Activated CD8-positive, alpha-beta memory T cell treated with anti-CD3 and anti-CD28 coated beads, Interleukin-2, amount 50 U/mL, for 24 hours (primary cell): ENCODE measurements at regions not wholly inside any gene's neighbourhood (a gene's known extent, or its start where the extent isn't known, plus 50 kb on each side); places are given as distances from the start of the nearest gene placed in this dataset.
"Not testable (repeated sequence)": the region's sequence is repeated elsewhere in the genome, so short reads cannot be mapped to it uniquely, and the experiment has no call there.

Experiments used
- DNase-seq: peaks from one replicate; pipeline ENCODE4 v3.0.0-alpha.2; 2020; ENCODE audit errors: extremely low read depth

DNA sequence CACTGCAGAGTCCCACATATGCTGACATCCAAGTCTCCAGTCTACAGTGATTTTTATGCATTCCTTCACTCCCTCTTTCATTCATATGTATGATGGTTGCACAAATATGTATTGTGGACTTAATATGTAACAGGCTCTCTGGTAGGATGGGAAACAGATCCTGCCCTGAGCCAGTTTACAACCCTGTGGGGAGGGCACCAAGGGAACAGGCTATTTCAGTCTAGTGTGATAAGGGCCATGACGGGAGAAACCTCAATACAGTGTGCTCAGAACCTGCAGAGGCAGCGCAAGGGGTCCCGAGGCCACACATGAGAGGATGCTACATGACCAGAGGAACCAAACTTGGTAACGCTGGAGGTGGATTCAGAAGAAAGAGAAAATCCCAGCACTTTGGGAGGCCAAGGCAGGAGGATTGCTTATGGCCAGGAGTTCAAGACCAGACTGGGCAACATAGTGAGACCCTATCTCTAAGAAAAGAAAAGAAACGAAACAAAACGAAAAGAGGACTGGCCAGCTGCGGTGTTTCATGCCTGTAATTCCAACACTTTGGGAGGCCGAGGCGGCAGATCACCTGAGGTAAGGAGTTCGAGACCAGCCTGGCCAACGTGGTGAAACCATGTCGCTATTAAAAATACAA, 249.8 kb upstream of the JARID2 start:
- no peak for DNase-seq

DNA sequence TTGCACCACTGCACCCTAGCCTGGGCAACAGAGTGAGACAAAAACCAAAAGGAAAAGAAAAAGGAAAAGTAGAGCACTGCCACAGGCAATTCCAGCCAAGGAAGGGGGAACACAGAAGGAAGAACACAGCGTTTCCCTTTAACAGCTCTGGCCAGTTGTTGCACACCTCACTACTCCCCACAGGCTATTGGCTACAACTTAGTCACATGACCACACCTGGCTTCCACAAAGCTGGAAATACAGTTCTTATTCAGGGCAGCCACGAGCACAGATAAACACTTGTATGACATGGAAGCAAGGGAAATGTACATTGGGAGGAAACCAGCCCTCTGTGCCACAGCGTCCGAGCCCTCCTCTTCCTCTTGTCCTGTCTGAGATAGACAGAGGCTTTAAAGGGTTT, 249.0 kb upstream of the JARID2 start:
- no peak for DNase-seq

DNA sequence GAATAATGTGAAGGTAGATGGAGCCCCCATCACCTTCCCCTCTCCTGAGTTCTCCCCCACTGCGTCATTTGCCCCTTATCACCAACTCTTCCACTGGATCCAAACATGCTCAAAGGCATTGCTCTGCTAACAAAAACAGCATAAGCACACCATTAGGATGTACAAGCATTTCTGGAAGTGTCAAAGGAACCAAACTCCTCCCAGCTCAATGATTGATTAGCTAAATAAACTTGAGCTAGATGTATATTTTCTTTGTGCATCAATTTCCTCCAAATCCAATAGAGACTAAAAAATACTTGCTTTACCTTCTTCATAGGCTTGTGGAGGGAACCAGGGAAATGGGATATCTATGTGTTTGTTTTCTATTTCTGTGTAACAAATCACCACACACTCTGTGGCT, 248.4 kb upstream of the JARID2 start:
- no peak for DNase-seq

DNA sequence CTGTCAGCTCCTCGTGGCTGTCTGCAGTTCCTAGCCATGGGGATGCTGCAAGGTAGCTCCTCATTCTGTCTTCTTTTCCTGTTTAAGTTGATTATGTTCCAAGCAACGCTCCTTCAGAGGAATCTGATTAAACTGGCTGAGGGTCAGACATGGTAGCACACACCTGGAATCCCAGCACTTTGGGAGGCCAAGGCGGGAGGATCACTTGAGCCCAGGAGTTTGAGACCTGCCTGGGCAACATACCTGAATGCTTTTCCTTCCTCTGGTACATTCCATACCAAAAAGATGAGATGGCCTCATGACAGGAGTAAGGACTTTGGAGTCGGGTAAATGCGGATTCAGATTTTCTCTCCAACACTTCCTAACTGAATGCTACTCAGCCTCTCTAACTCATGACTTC, 246.8 kb upstream of the JARID2 start:
- no peak for DNase-seq

DNA sequence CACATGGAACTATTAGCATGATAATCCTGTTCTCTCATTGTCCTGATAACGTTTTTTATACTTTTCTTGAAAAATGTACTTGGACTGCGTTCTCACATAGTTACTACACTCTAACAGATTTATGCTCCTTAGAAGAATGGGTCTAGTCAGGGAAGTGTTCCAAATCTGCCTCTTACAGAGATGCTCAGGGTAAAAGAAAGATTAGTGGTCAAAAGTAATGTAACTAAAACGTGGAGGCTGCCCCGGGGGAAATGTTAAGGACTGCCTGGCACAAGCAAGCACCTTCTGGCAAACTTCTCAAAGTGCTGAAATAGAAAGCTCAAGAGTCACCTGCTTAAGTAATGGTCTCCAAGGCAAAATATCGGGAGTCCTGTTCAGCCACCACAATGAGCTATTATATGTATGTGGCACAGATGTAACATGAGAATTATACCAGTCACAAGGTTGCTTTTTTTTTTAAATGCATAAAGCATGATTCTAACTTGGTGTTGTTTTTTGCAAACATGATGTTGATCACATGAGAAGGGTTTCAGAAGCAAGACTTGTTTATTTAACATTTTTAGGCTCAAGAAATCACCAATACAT, 244.5 kb upstream of the JARID2 start:
- DNase-seq, result no peak

DNA sequence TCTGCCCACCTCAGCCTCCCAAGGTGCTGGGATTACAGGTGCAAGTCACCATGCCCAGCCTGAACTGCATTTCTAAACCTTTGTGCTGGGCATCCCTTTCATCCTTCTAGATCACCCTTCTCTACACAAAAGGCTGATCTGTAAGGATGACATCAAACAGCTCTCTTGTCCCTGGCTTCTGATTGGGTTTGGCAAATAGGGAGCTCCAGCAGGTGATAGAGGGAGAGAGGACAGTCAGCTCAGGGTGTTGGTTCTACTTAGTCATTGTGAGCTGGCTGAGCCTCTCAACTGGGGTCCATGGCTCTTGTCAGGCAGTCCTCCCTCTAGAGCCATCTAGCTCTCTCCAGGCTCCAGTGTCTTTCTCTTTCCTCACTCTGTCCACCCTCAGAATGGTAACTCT, 237.6 kb upstream of the JARID2 start:
- no peak for DNase-seq

DNA sequence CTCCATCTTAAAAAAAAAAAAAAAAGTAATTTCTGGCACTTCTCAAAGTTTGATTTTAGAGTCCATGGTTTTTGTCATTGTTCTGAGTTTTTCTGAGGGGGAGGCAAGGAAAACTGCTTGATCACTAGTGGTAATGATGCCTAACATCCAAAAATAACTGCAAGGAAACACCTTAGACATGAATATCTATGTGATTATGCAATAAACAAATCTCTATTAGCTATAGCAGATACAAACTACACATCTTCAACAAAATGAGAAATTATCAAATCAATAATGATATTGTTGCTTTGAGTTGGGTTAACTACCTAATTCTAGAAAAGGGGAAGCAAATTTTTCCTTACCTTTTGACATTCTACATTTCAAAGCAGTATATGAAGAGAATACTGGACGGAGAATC, 230.9 kb upstream of the JARID2 start:
- no peak for DNase-seq

DNA sequence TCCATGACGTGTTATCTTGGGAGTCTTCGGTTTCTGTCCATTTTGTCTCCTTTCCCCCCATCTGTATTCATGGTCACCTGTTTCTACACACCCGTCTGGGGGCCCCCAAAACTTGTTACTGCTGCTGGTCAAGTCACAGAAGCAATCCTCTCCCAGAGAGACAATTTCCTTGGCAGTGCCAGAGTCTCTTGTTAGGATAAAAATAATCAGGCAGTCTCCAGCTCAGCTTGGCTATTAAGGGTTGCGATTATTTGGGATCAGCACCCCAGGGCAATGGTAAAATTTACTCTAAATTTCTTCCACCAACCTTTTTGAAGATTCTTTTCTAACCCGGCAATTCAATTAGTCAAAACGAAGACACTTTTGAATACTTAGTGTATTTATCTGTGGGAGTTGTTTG, 229.1 kb upstream of the JARID2 start:
- DNase-seq, result no peak

DNA sequence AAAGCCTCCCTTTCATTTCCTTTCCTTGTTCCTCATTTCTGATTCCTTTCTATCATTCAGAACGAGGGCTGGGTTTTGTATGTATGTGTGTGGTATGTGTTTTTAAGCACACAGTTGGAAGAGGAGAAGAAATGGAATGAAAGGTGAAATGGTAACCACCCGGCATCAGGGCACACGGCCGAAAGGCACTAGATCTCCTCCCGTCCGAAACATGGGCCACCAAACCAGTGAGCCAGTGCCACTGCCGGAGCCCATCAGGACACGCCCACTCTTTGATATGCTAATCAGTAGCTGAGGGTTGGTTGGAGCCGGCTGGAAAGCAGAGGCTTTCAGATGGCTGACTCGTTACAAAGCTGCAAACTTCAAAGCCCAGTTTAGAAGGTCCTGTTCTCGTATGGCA, 228.6 kb upstream of the JARID2 start:
- no peak for DNase-seq

DNA sequence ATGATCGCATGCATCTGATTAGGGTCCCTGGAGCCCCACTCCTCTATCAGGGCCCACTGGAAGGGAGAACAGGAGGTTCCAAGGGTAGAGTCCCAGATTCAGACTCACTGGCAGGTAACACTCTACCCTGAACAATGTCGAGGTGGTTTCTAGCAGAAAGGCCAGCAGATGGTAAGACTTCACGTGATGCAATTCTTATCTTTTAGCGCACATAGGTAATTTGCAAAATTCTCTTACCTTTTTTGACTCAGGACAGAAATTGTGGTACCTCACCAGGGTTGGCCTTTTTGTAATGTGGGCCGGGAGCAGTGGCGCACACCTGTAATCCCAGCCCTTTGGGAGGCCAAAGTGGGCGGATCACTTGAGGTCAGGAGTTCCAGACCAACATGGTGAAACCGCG, 228.1 kb upstream of the JARID2 start:
- DNase-seq, result no peak

DNA sequence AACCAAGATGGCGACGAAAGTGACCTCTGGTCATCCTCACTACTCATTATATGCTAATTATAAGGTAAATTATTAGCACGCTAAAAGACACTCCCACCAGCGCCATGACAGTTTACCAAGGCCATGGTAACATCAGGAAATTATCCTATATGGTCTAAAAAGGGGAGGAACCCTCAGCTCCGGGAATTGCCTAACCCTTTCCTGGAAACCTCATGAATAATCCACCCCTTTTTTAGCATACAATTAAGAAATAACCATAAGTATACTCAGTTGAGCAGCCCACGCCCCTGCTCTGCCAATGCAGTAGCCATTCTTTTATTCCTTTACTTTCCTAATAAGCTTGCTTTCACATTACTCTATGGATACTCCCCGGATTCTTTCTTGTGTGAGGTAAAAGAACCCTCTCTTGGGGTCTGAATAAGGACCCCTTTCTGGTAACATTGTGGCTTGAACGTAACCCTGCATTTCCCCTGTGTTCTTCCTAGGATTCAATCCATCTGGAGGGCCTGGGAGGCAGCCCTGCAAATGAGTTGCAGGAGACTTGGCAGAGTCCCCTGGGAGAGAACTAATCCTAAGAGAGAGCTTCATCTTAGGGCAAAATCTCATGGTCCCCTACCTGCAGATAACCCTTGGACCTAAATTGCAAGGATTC, 225.6 kb upstream of the JARID2 start:
- DNase-seq, result no peak

DNA sequence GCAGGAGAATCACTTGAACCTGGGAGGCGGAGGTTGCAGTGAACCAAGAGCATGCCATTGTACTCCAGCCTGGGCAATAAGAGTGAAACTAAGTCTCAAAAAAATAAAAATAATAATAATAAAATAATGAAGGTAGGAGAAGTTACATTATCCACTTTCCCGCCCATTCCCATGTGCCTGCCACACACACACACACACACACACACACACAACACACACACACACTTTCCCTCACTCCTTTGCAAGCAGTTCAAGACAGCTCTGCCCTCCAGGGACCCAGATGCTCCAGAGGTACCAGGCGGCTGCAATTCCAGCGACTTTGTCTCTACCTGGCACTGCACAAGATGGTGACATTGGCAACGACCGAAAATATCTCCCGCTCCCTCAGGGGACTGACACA, 224.8 kb upstream of the JARID2 start:
- DNase-seq, result no peak

DNA sequence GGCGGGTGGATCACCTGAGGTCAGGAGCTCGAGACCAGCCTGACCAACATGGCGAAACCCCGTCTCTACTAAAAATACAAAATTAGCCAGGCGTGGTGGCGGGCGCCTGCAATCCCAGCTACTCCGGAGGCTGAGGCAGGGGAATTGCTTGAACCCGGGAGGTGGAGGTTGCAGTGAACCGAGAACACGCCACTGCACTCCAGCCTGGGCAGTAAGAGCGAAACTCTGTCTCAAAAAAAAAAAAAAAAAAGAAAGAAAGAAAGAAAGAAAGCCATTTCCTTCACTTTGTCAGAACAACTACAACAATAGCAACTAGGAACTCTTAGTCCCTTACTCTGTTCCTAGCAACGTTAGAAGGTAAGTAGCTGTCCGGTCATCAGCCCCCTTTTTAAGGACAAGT, 222.9 kb upstream of the JARID2 start:
- not testable (repeated sequence) for DNase-seq

DNA sequence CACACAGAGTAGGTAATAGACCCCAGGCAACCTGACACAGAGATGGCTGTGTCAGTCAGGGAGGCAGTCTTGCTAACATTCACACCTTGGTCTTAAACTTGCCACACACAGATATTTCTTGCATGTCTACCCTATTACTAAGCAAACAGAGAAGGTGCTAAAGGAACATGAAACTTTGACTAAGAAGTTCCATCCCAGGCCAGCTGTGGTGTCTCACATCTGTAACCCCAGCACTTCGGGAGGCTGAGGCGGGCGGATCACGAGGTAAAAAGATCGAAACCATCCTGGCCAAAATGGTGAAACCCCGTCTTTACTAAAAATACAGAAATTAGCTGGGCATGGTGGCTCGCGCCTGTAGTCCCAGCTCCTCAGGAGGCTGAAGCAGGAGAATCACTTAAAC, 222.4 kb upstream of the JARID2 start:
- DNase-seq, result peak; percentile 36

DNA sequence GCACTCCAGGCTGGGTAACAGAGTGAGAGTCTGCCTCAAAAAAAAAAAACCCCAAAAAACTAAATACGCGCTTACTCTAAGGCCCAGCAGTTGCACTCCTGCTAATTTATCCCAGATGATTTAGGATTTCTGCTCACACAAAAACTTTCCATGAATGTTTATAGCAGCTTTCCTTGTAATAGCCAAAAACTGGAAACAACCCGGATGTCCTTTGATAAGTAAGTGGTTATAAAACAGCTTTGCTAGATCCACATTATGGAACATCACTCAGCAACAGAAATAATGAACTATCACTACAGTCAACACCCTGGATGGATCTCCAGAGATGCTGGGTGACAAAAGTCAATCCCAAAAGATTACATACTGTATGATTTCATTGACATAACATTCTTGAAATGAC, 220.4 kb upstream of the JARID2 start:
- DNase-seq, result no peak

DNA sequence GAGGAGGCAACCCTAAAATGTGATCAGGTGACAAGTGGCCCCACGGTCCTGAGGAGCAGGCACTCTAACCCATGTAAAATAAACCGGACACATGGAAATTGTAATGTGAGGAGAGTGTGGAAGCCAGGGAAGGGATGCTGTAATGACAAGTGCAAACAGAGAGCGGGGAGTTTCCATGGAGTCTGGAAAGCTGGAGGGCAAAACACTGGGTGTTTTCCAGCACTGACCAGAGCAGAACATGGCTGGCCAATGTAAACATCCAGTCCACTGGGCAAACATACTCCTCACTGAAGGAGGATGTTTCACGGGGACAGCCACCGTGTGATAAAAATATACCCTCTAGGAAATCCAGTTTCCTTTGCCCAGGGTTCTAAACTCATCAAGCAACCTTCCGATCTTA, 219.0 kb upstream of the JARID2 start:
- no peak for DNase-seq

DNA sequence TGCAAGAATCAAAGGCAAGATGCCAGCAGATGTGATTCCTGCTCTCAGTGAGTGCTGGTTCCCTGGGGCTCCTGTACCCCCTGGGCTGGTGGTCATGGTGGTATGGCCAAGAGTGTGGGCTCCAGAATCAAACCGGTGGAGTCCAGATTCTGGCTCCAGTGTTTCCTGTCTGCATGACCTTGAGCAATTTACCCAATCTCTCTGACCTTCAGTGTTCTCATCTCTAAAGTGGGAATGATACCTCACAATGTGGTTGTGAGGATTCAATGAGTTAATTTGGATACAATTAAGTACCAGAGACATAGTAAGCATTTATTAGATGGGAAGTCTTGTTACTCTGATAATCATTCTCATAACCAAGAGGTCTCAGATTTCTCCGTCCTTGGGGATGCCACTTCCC, 218.4 kb upstream of the JARID2 start:
- DNase-seq, result no peak

DNA sequence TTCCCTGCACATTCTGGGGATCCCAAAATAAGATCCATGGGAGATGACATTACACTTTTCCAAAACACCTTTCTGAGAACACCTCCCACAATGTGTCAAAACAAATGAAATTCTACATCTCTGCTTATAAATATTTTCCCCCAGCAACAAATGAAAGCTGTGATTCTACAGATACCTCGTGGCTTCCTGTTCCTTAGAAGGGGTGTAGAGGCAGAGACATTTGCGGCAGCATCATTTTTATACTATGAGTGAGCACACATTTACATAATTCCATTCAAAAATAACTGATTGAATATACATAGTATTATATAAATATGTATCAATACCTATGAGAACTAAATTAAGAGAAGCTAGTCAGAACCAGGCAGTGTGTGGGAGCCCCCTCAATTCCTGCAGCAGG, 213.9 kb upstream of the JARID2 start:
- no peak for DNase-seq

DNA sequence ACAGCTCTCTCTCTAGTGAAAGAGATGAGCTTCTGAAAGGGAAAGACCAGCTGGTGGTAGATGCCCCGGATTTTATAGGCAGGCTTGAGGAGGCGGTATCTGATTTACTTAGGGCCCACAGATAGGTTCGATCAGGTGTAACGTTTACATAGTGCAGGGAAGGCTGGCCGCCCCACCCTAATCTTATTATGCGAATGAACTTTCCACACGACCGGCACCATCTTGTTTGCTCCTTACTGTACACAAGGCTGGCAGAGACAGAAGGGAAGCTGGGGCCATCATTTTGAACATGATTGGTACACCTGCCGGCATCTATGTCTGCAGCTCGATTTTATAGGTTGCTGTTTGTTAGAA, 212.0 kb upstream of the JARID2 start:
- DNase-seq, result no peak

DNA sequence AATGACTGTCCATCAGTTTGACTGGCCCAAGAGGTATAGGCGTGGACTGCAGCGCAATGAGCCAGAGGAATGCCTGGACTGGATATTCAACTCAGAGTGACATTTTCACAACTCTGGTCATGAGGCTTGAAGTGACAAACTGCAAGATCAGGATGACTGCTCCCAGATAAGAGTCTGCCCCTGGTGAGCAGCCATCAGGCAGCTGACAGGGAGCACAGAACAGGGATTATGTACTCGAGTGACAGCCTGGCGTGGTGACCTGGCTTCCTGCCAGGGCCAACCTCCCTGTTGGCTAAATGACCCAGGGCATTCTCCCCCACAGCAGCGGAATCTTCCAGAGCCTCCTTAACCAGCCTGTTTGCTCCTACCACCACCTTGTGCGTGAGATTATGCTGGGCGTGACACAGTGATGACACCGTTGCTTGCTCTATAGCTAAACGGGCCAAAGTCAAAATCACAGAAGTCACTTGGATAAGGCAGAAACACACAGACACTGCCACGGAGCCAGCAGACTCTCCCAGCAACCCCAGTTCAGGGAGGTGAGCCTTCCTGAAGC, 209.1 kb upstream of the JARID2 start:
- DNase-seq, result no peak

DNA sequence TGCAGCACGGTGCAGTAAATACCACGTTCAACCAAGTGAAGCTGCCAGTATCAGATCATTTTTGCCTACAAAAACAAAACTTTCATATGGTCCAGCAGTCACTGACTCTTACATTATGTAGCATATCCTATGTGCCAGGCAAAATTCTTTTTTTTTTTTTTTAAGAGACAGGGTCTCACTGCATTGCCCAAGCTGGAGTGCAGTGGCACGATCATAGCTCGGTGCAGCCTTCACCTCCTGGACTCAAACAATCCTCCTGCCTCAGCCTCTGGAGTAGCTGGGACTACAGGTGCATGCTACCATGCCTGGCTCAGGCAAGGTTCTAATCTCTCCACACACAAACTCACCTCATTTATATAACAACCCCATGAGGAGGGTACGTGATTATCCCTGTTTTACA, 208.6 kb upstream of the JARID2 start:
- DNase-seq, result no peak

DNA sequence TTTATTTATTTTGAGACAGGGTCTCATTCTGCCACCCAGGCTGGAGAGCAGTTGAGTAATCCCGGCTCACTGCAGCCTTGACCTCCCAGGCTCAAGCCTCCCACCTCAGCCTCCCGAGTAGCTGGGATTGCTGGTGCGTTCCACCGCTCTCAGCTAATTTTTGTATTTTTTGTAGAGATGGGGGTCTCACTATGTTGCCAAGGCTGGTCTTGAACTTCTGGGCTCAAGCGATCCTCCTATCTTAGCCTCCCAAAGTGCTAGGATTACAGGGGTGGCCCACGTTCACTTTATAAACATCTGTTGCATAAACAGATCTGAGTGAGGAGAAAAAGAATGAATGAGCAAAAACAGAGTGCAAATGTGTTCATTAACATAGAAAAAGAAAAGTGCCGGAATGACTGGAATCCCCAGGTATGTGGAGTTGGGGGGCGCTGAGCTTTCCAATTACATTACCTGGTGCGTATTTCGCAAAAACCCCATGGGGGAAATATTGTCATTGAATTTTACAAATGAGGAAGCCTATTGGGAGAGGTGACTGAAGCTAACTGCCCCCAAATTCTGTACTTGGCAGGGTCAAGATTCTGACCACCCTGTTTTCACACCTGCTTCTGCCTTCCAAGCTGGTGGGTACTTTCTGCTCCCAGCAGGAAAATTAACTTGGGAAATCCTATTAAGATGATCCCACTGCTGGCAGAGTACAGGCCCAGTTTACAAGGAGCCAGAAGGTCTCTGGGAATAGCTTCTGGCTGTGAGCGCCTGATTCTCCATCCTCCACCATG, 207.7 kb upstream of the JARID2 start:
- DNase-seq, result no peak

DNA sequence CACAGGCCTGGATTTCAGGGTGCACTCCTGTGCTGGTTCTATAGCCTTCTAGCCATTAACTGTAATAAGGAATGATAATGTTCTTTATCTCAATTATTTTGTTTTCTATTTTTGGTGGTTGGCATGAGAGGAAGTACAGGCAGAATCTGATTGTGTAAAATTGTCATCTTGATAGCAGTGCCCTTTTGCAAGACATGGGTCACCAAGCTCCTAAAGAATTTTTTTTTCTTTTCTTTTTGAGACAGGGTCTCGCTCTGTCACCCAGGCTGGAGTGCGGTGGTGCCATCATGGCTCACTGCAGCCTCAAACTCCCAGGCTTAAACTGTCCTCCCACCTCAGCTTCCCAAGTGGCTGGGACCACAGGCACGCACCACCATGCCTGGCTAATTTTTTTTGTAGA, 206.7 kb upstream of the JARID2 start:
- no peak for DNase-seq
